ENCODE measurements at regions not wholly inside any gene's neighbourhood (a gene's known extent, or its start where the extent isn't known, plus 50 kb on each side); places are given as distances from the start of the nearest gene placed in this dataset.
"Not testable (repeated sequence)": the region's sequence is repeated elsewhere in the genome, so short reads cannot be mapped to it uniquely, and the experiment has no call there.

GRCh38 chr4:72641611-72642010 is 72.6 kb upstream of the ADAMTS3 start:
- Histone ChIP-seq H3K27ac (ENCODE audit: low read depth, low read length) (no peak overlapping the region), H3K27me3 (ENCODE audit: control insufficient read depth, insufficient read depth, low read length, poor library complexity, severe bottlenecking) (no peaks in the 10 kb centered on the region), H3K36me3 (ENCODE audit: control insufficient read depth, insufficient read depth, low read length) (no peaks in the 10 kb centered on the region), H3K9me3 (ENCODE audit: control insufficient read depth, low read length) (no peaks in the 10 kb centered on the region), H3K9ac (ENCODE audit: extremely low read depth, low read length, poor library complexity, severe bottlenecking) (no peak overlapping the region), H3K4me3 (ENCODE audit: low read length) (no peak overlapping the region), H3K4me1 (ENCODE audit: control insufficient read depth, insufficient read depth, low read length) (no peaks in the 10 kb centered on the region)
- no peak for TF ChIP-seq CTCF (conservative IDR thresholded peaks at IDR 0.05)
- H3K9me3 Mint-ChIP-seq: peaks cover 20% of the 10 kb centered on the region
- H3K27ac Mint-ChIP-seq: no peak overlapping the region
- no peaks in the 10 kb centered on the region for H3K27me3 Mint-ChIP-seq (ENCODE audit: insufficient read depth)
- no peaks in the 10 kb centered on the region for H3K36me3 Mint-ChIP-seq (ENCODE audit: low read depth)
- H3K4me3 Mint-ChIP-seq: no peak overlapping the region
- WGBS, 2 experiments (ENCODE audit: insufficient coverage in 1 of 2, insufficient read length in 1 of 2): 86 to 88% methylated on average over 1 of the region's 2 CpGs
- H3K4me1 Mint-ChIP-seq: no peaks in the 10 kb centered on the region
- no peak for DNase-seq

GRCh38 chr4:72636866-72637265 is 67.8 kb upstream of the ADAMTS3 start:
- H3K27me3 Mint-ChIP-seq (ENCODE audit: insufficient read depth); H3K36me3 ChIP-seq (ENCODE audit: control insufficient read depth, insufficient read depth, low read length); H3K9me3 ChIP-seq (ENCODE audit: control insufficient read depth, low read length); DNase-seq; H3K27ac ChIP-seq (ENCODE audit: low read depth, low read length); H3K27ac Mint-ChIP-seq; H3K27me3 ChIP-seq (ENCODE audit: control insufficient read depth, insufficient read depth, low read length, poor library complexity, severe bottlenecking); H3K4me1 Mint-ChIP-seq; H3K36me3 Mint-ChIP-seq (ENCODE audit: low read depth); H3K4me3 Mint-ChIP-seq; H3K4me1 ChIP-seq (ENCODE audit: control insufficient read depth, insufficient read depth, low read length); H3K4me3 ChIP-seq (ENCODE audit: low read length); H3K9ac ChIP-seq (ENCODE audit: extremely low read depth, low read length, poor library complexity, severe bottlenecking): not testable (repeated sequence)
- peaks cover 59% of the 10 kb centered on the region for H3K9me3 Mint-ChIP-seq
- WGBS, 2 experiments (ENCODE audit: insufficient coverage in 1 of 2, insufficient read length in 1 of 2): 90 to 94% methylated on average over 9 to 10 of the region's 10 CpGs

GRCh38 chr4:72635931-72636330 is 66.9 kb upstream of the ADAMTS3 start:
- H3K4me3 Mint-ChIP-seq; H3K4me1 ChIP-seq (ENCODE audit: control insufficient read depth, insufficient read depth, low read length); H3K36me3 Mint-ChIP-seq (ENCODE audit: low read depth); DNase-seq; H3K9me3 ChIP-seq (ENCODE audit: control insufficient read depth, low read length); H3K27me3 Mint-ChIP-seq (ENCODE audit: insufficient read depth); H3K27me3 ChIP-seq (ENCODE audit: control insufficient read depth, insufficient read depth, low read length, poor library complexity, severe bottlenecking); H3K36me3 ChIP-seq (ENCODE audit: control insufficient read depth, insufficient read depth, low read length); H3K9ac ChIP-seq (ENCODE audit: extremely low read depth, low read length, poor library complexity, severe bottlenecking); H3K4me1 Mint-ChIP-seq; H3K4me3 ChIP-seq (ENCODE audit: low read length); H3K27ac Mint-ChIP-seq; H3K27ac ChIP-seq (ENCODE audit: low read depth, low read length): not testable (repeated sequence)
- WGBS, 2 experiments (ENCODE audit: insufficient coverage in 1 of 2, insufficient read length in 1 of 2): 92 to 93% methylated on average over 3 to 6 of the region's 6 CpGs
- H3K9me3 Mint-ChIP-seq: peaks cover 66% of the 10 kb centered on the region

GRCh38 chr4:72632253-72632652 is 63.2 kb upstream of the ADAMTS3 start:
- H3K27ac Mint-ChIP-seq; H3K9ac ChIP-seq (ENCODE audit: extremely low read depth, low read length, poor library complexity, severe bottlenecking): not testable (repeated sequence)

More at GRCh38 chr4:72632253-72632652, 63.2 kb upstream of the ADAMTS3 start:
- H3K4me1 ChIP-seq (ENCODE audit: control insufficient read depth, insufficient read depth, low read length); H3K27me3 Mint-ChIP-seq (ENCODE audit: insufficient read depth); H3K36me3 Mint-ChIP-seq (ENCODE audit: low read depth); DNase-seq; H3K27ac ChIP-seq (ENCODE audit: low read depth, low read length); H3K4me1 Mint-ChIP-seq; H3K36me3 ChIP-seq (ENCODE audit: control insufficient read depth, insufficient read depth, low read length); H3K27me3 ChIP-seq (ENCODE audit: control insufficient read depth, insufficient read depth, low read length, poor library complexity, severe bottlenecking); H3K9me3 ChIP-seq (ENCODE audit: control insufficient read depth, low read length); H3K4me3 Mint-ChIP-seq; H3K4me3 ChIP-seq (ENCODE audit: low read length): not testable (repeated sequence)
- H3K9me3 Mint-ChIP-seq: peaks cover 53% of the 10 kb centered on the region
- WGBS, 2 experiments (ENCODE audit: insufficient coverage in 1 of 2, insufficient read length in 1 of 2): 90 to 92% methylated on average over 5 to 7 of the region's 7 CpGs

All from endodermal cell (in vitro differentiated cells).